ENCODE measurements at regions not wholly inside any gene's neighbourhood (a gene's known extent, or its start where the extent isn't known, plus 50 kb on each side); places are given as distances from the start of the nearest gene placed in this dataset.

GRCh38 chr2:188851826-188852225, 122.3 kb upstream of the COL3A1 start:
- H3F3A ChIP-seq (ENCODE audit: insufficient read depth, low read depth): no peaks in the 10 kb centered on the region
- BruUV-seq (replicated peaks): no TSS peak
- POLR2A ChIA-PET (ENCODE audit: unreplicated experiment): no interaction called here
- H2AFZ ChIP-seq: no peak overlapping the region
- no peaks in the 10 kb centered on the region for H4K20me1 ChIP-seq (ENCODE audit: insufficient read depth)
- no peak overlapping the region for H3K27ac ChIP-seq
- H3K9me3 ChIP-seq (ENCODE audit: insufficient read depth, low read depth): no peaks in the 10 kb centered on the region
- DNase-seq: no peak
- CTCF ChIA-PET: no interaction called here
- no peaks in the 10 kb centered on the region for H3K36me3 ChIP-seq (ENCODE audit: low read depth)
- H3K9me2 ChIP-seq (ENCODE audit: insufficient read depth): no peaks in the 10 kb centered on the region
- TF ChIP-seq CTCF (conservative IDR thresholded peaks at IDR 0.05) (no peak), EZH2 (IDR thresholded peaks at IDR 0.05; ENCODE audit: low read depth) (no peak)
- H3K4me3 ChIP-seq: no peak overlapping the region
- intact Hi-C loops (cut with micrococcal nuclease; ENCODE audit: unreplicated experiment): no loop called here
- H3K4me1 ChIP-seq (replicated peaks; ENCODE audit: insufficient read depth): no peaks in the 10 kb centered on the region
- H3K27me3 ChIP-seq (ENCODE audit: insufficient read depth, low read depth): no peaks in the 10 kb centered on the region
- no peak overlapping the region for H3K4me2 ChIP-seq
- no peaks in the 10 kb centered on the region for H3K79me2 ChIP-seq (ENCODE audit: low read depth)

- ChIA-PET POLR2A (ENCODE audit: unreplicated experiment) (no interaction called here), CTCF (no interaction called here)
- Histone ChIP-seq H2AFZ (no peak overlapping the region), H3K27me3 (ENCODE audit: insufficient read depth, low read depth) (no peaks in the 10 kb centered on the region), H3K4me2 (no peak overlapping the region), H3K36me3 (ENCODE audit: low read depth) (no peaks in the 10 kb centered on the region), H3K4me1 (replicated peaks; ENCODE audit: insufficient read depth) (no peaks in the 10 kb centered on the region), H4K20me1 (ENCODE audit: insufficient read depth) (no peaks in the 10 kb centered on the region), H3K9me2 (ENCODE audit: insufficient read depth) (no peaks in the 10 kb centered on the region), H3K4me3 (no peak overlapping the region), H3K27ac (no peak overlapping the region), H3K9me3 (ENCODE audit: insufficient read depth, low read depth) (no peaks in the 10 kb centered on the region), H3F3A (ENCODE audit: insufficient read depth, low read depth) (no peaks in the 10 kb centered on the region), H3K79me2 (ENCODE audit: low read depth) (no peaks in the 10 kb centered on the region)
- TF ChIP-seq EZH2 (IDR thresholded peaks at IDR 0.05; ENCODE audit: low read depth) (no peak), CTCF (conservative IDR thresholded peaks at IDR 0.05) (no peak)
- intact Hi-C loops (cut with micrococcal nuclease; ENCODE audit: unreplicated experiment): no loop called here
- no TSS peak for BruUV-seq (replicated peaks)
- no peak for DNase-seq
These were observed 121.4 kb upstream of the COL3A1 start for GRCh38 chr2:188852772-188853171.

- ChIA-PET CTCF (no interaction called here), POLR2A (ENCODE audit: unreplicated experiment) (no interaction called here)
- H4K20me1 ChIP-seq (ENCODE audit: insufficient read depth): no peaks in the 10 kb centered on the region
- no peaks in the 10 kb centered on the region for H3K4me1 ChIP-seq (replicated peaks; ENCODE audit: insufficient read depth)
- no TSS peak for BruUV-seq (replicated peaks)
- no peaks in the 10 kb centered on the region for H3K79me2 ChIP-seq (ENCODE audit: low read depth)
- no peaks in the 10 kb centered on the region for H3K27me3 ChIP-seq (ENCODE audit: insufficient read depth, low read depth)
- H3K4me2 ChIP-seq: no peak overlapping the region
- no peak overlapping the region for H3K4me3 ChIP-seq
- H3K9me2 ChIP-seq (ENCODE audit: insufficient read depth): no peaks in the 10 kb centered on the region
- no peaks in the 10 kb centered on the region for H3K36me3 ChIP-seq (ENCODE audit: low read depth)
- no peak for TF ChIP-seq EZH2 (IDR thresholded peaks at IDR 0.05; ENCODE audit: low read depth)
- no peak for TF ChIP-seq CTCF (conservative IDR thresholded peaks at IDR 0.05)
- no peak overlapping the region for H3K27ac ChIP-seq
- DNase-seq: no peak
- intact Hi-C loops (cut with micrococcal nuclease; ENCODE audit: unreplicated experiment): no loop called here
- H3F3A ChIP-seq (ENCODE audit: insufficient read depth, low read depth): no peaks in the 10 kb centered on the region
- H2AFZ ChIP-seq: no peak overlapping the region
- H3K9me3 ChIP-seq (ENCODE audit: insufficient read depth, low read depth): no peaks in the 10 kb centered on the region
These were observed 120.9 kb upstream of the COL3A1 start for GRCh38 chr2:188853307-188853706.
